ENCODE measurements at regions not wholly inside any gene's neighbourhood (a gene's known extent, or its start where the extent isn't known, plus 50 kb on each side); places are given as distances from the start of the nearest gene placed in this dataset.

GRCh38 chr20:55174172-55174571 lies 698.8 kb downstream of the DOK5 start:
- Mint-ChIP-seq H3K4me3 (ENCODE audit: unreplicated experiment) (no peak overlapping the region), H3K27me3 (ENCODE audit: unreplicated experiment) (peaks cover 2% of the 10 kb centered on the region), H3K36me3 (ENCODE audit: low read depth, unreplicated experiment) (peaks cover 3% of the 10 kb centered on the region), H3K9me3 (ENCODE audit: unreplicated experiment) (peaks cover 17% of the 10 kb centered on the region), H3K27ac (ENCODE audit: unreplicated experiment) (no peak overlapping the region), H3K4me1 (ENCODE audit: unreplicated experiment) (no peaks in the 10 kb centered on the region)
- no peak for DNase-seq (ENCODE audit: low spot score)
- TF ChIP-seq CTCF (IDR thresholded peaks at IDR 0.05; ENCODE audit: unreplicated experiment), result no peak

GRCh38 chr20:55173601-55174000 lies 698.2 kb downstream of the DOK5 start:
- Mint-ChIP-seq H3K4me1 (ENCODE audit: unreplicated experiment) (no peaks in the 10 kb centered on the region), H3K27me3 (ENCODE audit: unreplicated experiment) (peaks cover 2% of the 10 kb centered on the region), H3K27ac (ENCODE audit: unreplicated experiment) (no peak overlapping the region), H3K9me3 (ENCODE audit: unreplicated experiment) (peaks cover 17% of the 10 kb centered on the region), H3K4me3 (ENCODE audit: unreplicated experiment) (no peak overlapping the region), H3K36me3 (ENCODE audit: low read depth, unreplicated experiment) (peaks cover 3% of the 10 kb centered on the region)
- no peak for TF ChIP-seq CTCF (IDR thresholded peaks at IDR 0.05; ENCODE audit: unreplicated experiment)
- DNase-seq (ENCODE audit: low spot score), result no peak

GRCh38 chr20:55172310-55173002 lies 697.1 kb downstream of the DOK5 start:
- H3K27me3 Mint-ChIP-seq (ENCODE audit: unreplicated experiment), result peaks cover 2% of the 10 kb centered on the region
- no peak for DNase-seq (ENCODE audit: low spot score)
- no peaks in the 10 kb centered on the region for H3K4me1 Mint-ChIP-seq (ENCODE audit: unreplicated experiment)
- H3K9me3 Mint-ChIP-seq (ENCODE audit: unreplicated experiment), result peaks cover 14% of the 10 kb centered on the region
- no peak overlapping the region for H3K4me3 Mint-ChIP-seq (ENCODE audit: unreplicated experiment)
- no peak overlapping the region for H3K27ac Mint-ChIP-seq (ENCODE audit: unreplicated experiment)
- TF ChIP-seq CTCF (IDR thresholded peaks at IDR 0.05; ENCODE audit: unreplicated experiment), result no peak
- peaks cover 3% of the 10 kb centered on the region for H3K36me3 Mint-ChIP-seq (ENCODE audit: low read depth, unreplicated experiment)

- DNase-seq (ENCODE audit: low spot score), result no peak
- Mint-ChIP-seq H3K27me3 (ENCODE audit: unreplicated experiment) (peaks cover 6% of the 10 kb centered on the region), H3K36me3 (ENCODE audit: low read depth, unreplicated experiment) (no peaks in the 10 kb centered on the region), H3K9me3 (ENCODE audit: unreplicated experiment) (peaks cover 12% of the 10 kb centered on the region), H3K27ac (ENCODE audit: unreplicated experiment) (no peak overlapping the region), H3K4me1 (ENCODE audit: unreplicated experiment) (no peaks in the 10 kb centered on the region), H3K4me3 (ENCODE audit: unreplicated experiment) (no peak overlapping the region)
- no peak for TF ChIP-seq CTCF (IDR thresholded peaks at IDR 0.05; ENCODE audit: unreplicated experiment)
These were observed 690.7 kb downstream of the DOK5 start for GRCh38 chr20:55166063-55166462.

- no peak for DNase-seq (ENCODE audit: low spot score)
- H3K27ac Mint-ChIP-seq (ENCODE audit: unreplicated experiment), result no peak overlapping the region
- no peaks in the 10 kb centered on the region for H3K36me3 Mint-ChIP-seq (ENCODE audit: low read depth, unreplicated experiment)
- peaks cover 23% of the 10 kb centered on the region for H3K9me3 Mint-ChIP-seq (ENCODE audit: unreplicated experiment)
- no peaks in the 10 kb centered on the region for H3K4me1 Mint-ChIP-seq (ENCODE audit: unreplicated experiment)
- TF ChIP-seq CTCF (IDR thresholded peaks at IDR 0.05; ENCODE audit: unreplicated experiment), result no peak
- peaks cover 2% of the 10 kb centered on the region for H3K27me3 Mint-ChIP-seq (ENCODE audit: unreplicated experiment)
- H3K4me3 Mint-ChIP-seq (ENCODE audit: unreplicated experiment), result no peak overlapping the region
These were observed 685.6 kb downstream of the DOK5 start for GRCh38 chr20:55160996-55161395.

Data from endothelial cell (in vitro differentiated cells).